PC-9 (cell line): ENCODE measurements at regions not wholly inside any gene's neighbourhood (a gene's known extent, or its start where the extent isn't known, plus 50 kb on each side); places are given as distances from the start of the nearest gene placed in this dataset.

ENCODE experiments used
- BruUV-seq: library from RNA; stranded (reverse); fragments of 400-500 nt; replicated peaks from 2 replicates; lab custom pipeline; 2021; lab: Mats Ljungman, UMichigan
- CTCF ChIA-PET: fragments of 300-600 bp; sonication (Branson Sonifier 250); formaldehyde crosslinking; loops from one replicate; lab custom pipeline; 2022; ENCODE audit warnings: antibody characterized with exemption; lab: Charles Lee
- POLR2A ChIA-PET: fragments of 300-600 bp; sonication (Branson Sonifier 250); formaldehyde crosslinking; loops from one replicate; lab custom pipeline; 2022; ENCODE audit warnings: antibody characterized with exemption; ENCODE audit not compliant: unreplicated experiment; lab: Charles Lee
- DNase-seq, 2 experiments: peaks; one replicate each; pipeline versions ENCODE4 v3.0.0 to v3.0.0-alpha.2; 2015 to 2022; ENCODE audit warnings: mixed read lengths in 1 of 2
- H2AFZ ChIP-seq: fragments of 200-600 bp; sonication (generic); 2 replicates; pipeline ENCODE4 v1.8.1; 2017; ENCODE audit warnings: antibody characterized with exemption
- H3F3A ChIP-seq: fragments of 200-600 bp; sonication (generic); 2 replicates; pipeline ENCODE4 v1.8.1; 2017; ENCODE audit warnings: antibody characterized with exemption, mild to moderate bottlenecking, low read depth; ENCODE audit not compliant: insufficient read depth
- H3K27ac ChIP-seq: fragments of 200-600 bp; sonication (generic); 2 replicates; pipeline ENCODE4 v1.6.1; 2016; ENCODE audit warnings: mixed run types
- H3K27me3 ChIP-seq: fragments of 200-600 bp; sonication (generic); 2 replicates; pipeline ENCODE4 v1.6.1; 2016; ENCODE audit warnings: low read depth, mixed run types; ENCODE audit not compliant: insufficient read depth
- H3K36me3 ChIP-seq: fragments of 200-600 bp; sonication (generic); 2 replicates; pipeline ENCODE4 v1.6.1; 2016; ENCODE audit warnings: low read depth, mixed run types
- H3K4me1 ChIP-seq: fragments of 200-600 bp; sonication (generic); replicated peaks from 2 replicates; pipeline ENCODE4 v1.6.1; 2016; ENCODE audit warnings: mixed run types; ENCODE audit not compliant: insufficient read depth
- H3K4me2 ChIP-seq: fragments of 200-600 bp; sonication (generic); 2 replicates; pipeline ENCODE4 v1.6.1; 2017; ENCODE audit warnings: mixed run types
- H3K4me3 ChIP-seq: fragments of 200-600 bp; sonication (generic); 2 replicates; pipeline ENCODE4 v1.6.1; 2016; ENCODE audit warnings: mixed run types
- H3K79me2 ChIP-seq: fragments of 200-600 bp; sonication (generic); 2 replicates; pipeline ENCODE4 v1.6.1; 2017; ENCODE audit warnings: low read depth, mixed run types
- H3K9me2 ChIP-seq: fragments of 200-600 bp; sonication (generic); 2 replicates; pipeline ENCODE4 v1.8.1; 2017; ENCODE audit warnings: mild to moderate bottlenecking; ENCODE audit not compliant: insufficient read depth
- H3K9me3 ChIP-seq: fragments of 200-600 bp; sonication (generic); 2 replicates; pipeline ENCODE4 v1.8.1; 2016; ENCODE audit warnings: low read depth; ENCODE audit not compliant: insufficient read depth
- H4K20me1 ChIP-seq: fragments of 200-600 bp; sonication (generic); 2 replicates; pipeline ENCODE4 v1.8.1; 2017; ENCODE audit not compliant: insufficient read depth
- EZH2 ChIP-seq: fragments of 200-600 bp; sonication (generic); IDR thresholded peaks from 2 replicates; pipeline ENCODE4 v1.8.0; 2017; ENCODE audit warnings: antibody characterized with exemption, low read depth
- intact Hi-C: fragments of 100-400 bp; cut with micrococcal nuclease; formaldehyde crosslinking; loops from one replicate; pipeline ENCODE4 v1.10.0; 2022; ENCODE audit not compliant: unreplicated experiment
- TF ChIP-seq, protein P1 (sequence below): fragments of 200-600 bp; sonication (generic); conservative IDR thresholded peaks from 2 replicates; pipeline ENCODE4 v1.6.1; 2017; ENCODE audit warnings: mixed run types, antibody characterized with exemption, mild to moderate bottlenecking, moderate library complexity

GRCh38 chr18:39441648-39442047 is 1876.0 kb upstream of the CELF4 start:
- Histone ChIP-seq H3K4me3 (no peak overlapping the region), H3K27ac (no peak overlapping the region), H3K9me3 (no peaks in the 10 kb centered on the region), H4K20me1 (no peaks in the 10 kb centered on the region), H3K79me2 (no peaks in the 10 kb centered on the region), H3K36me3 (no peaks in the 10 kb centered on the region), H3K9me2 (no peaks in the 10 kb centered on the region), H2AFZ (no peak overlapping the region), H3K4me2 (no peak overlapping the region), H3K4me1 (no peaks in the 10 kb centered on the region), H3F3A (no peaks in the 10 kb centered on the region), H3K27me3 (no peaks in the 10 kb centered on the region)
- intact Hi-C loops = no loop called here
- TF ChIP-seq, protein P1, sequence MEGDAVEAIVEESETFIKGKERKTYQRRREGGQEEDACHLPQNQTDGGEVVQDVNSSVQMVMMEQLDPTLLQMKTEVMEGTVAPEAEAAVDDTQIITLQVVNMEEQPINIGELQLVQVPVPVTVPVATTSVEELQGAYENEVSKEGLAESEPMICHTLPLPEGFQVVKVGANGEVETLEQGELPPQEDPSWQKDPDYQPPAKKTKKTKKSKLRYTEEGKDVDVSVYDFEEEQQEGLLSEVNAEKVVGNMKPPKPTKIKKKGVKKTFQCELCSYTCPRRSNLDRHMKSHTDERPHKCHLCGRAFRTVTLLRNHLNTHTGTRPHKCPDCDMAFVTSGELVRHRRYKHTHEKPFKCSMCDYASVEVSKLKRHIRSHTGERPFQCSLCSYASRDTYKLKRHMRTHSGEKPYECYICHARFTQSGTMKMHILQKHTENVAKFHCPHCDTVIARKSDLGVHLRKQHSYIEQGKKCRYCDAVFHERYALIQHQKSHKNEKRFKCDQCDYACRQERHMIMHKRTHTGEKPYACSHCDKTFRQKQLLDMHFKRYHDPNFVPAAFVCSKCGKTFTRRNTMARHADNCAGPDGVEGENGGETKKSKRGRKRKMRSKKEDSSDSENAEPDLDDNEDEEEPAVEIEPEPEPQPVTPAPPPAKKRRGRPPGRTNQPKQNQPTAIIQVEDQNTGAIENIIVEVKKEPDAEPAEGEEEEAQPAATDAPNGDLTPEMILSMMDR = no peak
- no peak for TF ChIP-seq EZH2
- POLR2A ChIA-PET = no interaction called here
- no TSS peak for BruUV-seq
- CTCF ChIA-PET = no interaction called here
- DNase-seq = no peak

DNA sequence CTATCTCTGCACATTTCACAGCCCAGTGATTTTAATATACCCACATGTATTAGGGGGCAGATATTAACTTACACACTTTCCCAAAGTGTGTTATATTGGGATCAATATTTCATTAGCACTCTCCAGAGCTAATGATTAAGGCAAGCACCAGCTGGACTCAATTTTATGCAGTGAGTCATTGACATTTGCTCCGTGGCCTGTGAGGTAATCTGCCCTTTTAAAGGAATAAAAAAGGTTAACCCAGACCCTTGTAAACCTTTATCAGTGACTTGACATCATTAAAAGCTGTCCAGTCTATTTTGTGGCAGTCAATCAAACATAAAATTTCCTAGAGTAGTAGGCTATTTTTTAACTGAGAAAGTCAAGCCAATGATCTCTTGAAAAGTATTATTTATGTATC is 1870.4 kb upstream of the CELF4 start:
- CTCF ChIA-PET = no interaction called here
- Histone ChIP-seq H3K9me2 (no peaks in the 10 kb centered on the region), H3K79me2 (no peaks in the 10 kb centered on the region), H2AFZ (no peak overlapping the region), H3K4me3 (no peak overlapping the region), H3K4me2 (no peak overlapping the region), H3F3A (no peaks in the 10 kb centered on the region), H3K27ac (no peak overlapping the region), H4K20me1 (no peaks in the 10 kb centered on the region), H3K36me3 (no peaks in the 10 kb centered on the region), H3K4me1 (no peaks in the 10 kb centered on the region), H3K9me3 (no peaks in the 10 kb centered on the region), H3K27me3 (no peaks in the 10 kb centered on the region)
- no peak for DNase-seq
- no TSS peak for BruUV-seq
- POLR2A ChIA-PET = no interaction called here
- TF ChIP-seq, protein P1 = no peak
- no peak for TF ChIP-seq EZH2
- intact Hi-C loops = no loop called here

DNA sequence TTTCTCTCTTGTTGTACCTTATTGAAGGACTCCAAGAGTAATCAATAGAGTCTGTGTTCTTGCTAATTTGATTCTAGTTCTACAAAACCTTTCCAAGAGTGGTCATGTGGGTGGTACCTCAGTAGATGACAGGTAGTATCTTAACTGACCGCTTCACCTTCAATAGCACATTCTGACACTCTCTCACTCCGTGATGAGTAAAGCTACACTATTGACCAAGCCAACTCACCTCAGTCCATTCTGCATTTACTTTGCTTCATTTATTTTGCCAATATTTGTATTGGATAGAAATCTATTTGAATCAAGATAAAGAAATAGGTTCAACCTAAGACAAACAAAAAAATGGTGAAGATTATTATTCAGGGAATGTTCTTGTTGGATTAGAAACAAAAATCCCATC is 1869.6 kb upstream of the CELF4 start:
- H3K27ac ChIP-seq = no peak overlapping the region
- no TSS peak for BruUV-seq
- no peak for TF ChIP-seq EZH2
- TF ChIP-seq, protein P1 = no peak
- no peaks in the 10 kb centered on the region for H3K9me3 ChIP-seq
- no peaks in the 10 kb centered on the region for H3K79me2 ChIP-seq
- H2AFZ ChIP-seq = no peak overlapping the region
- ChIA-PET CTCF (no interaction called here), POLR2A (no interaction called here)
- H3K4me3 ChIP-seq = no peak overlapping the region
- H3K36me3 ChIP-seq = no peaks in the 10 kb centered on the region
- DNase-seq = no peak
- no peaks in the 10 kb centered on the region for H4K20me1 ChIP-seq
- H3K9me2 ChIP-seq = no peaks in the 10 kb centered on the region
- intact Hi-C loops = no loop called here
- H3K4me2 ChIP-seq = no peak overlapping the region
- no peaks in the 10 kb centered on the region for H3F3A ChIP-seq
- no peaks in the 10 kb centered on the region for H3K27me3 ChIP-seq
- no peaks in the 10 kb centered on the region for H3K4me1 ChIP-seq
